NCI-H774 (cell line): ENCODE measurements at regions not wholly inside any gene's neighbourhood (a gene's known extent, or its start where the extent isn't known, plus 50 kb on each side); places are given as distances from the start of the nearest gene placed in this dataset.

Experiments used
- DNase-seq: peaks from one replicate; lab custom pipeline; 2025; lab: John Stamatoyannopoulos, UW

- DNase-seq = no peak
These were observed 88.1 kb upstream of the C1QTNF7 start for GRCh38 chr4:15339737-15340136.

- no peak for DNase-seq
These were observed 87.5 kb upstream of the C1QTNF7 start for GRCh38 chr4:15340332-15340731.

GRCh38 chr4:15340902-15341732 lies 86.7 kb upstream of the C1QTNF7 start:
- DNase-seq = no peak

- DNase-seq = no peak
These were observed 86.0 kb upstream of the C1QTNF7 start for GRCh38 chr4:15341733-15342300.

GRCh38 chr4:15343000-15343399 lies 84.8 kb upstream of the C1QTNF7 start:
- no peak for DNase-seq

GRCh38 chr4:15343581-15343980 lies 84.3 kb upstream of the C1QTNF7 start:
- no peak for DNase-seq

- no peak for DNase-seq
These were observed 83.8 kb upstream of the C1QTNF7 start for GRCh38 chr4:15344041-15344440.

- no peak for DNase-seq
These were observed 82.7 kb upstream of the C1QTNF7 start for GRCh38 chr4:15345134-15345533.

GRCh38 chr4:15348236-15348635 lies 79.6 kb upstream of the C1QTNF7 start:
- DNase-seq = no peak

GRCh38 chr4:15348695-15349094 lies 79.1 kb upstream of the C1QTNF7 start:
- no peak for DNase-seq

GRCh38 chr4:15349531-15349935 lies 78.3 kb upstream of the C1QTNF7 start:
- DNase-seq = no peak

GRCh38 chr4:15349965-15350364 lies 77.9 kb upstream of the C1QTNF7 start:
- no peak for DNase-seq

GRCh38 chr4:15352524-15352923 lies 75.3 kb upstream of the C1QTNF7 start:
- DNase-seq = no peak

- DNase-seq = no peak
These were observed 74.6 kb upstream of the C1QTNF7 start for GRCh38 chr4:15353207-15353606.

GRCh38 chr4:15354371-15355297 lies 73.2 kb upstream of the C1QTNF7 start:
- DNase-seq = no peak

GRCh38 chr4:15361529-15361928 lies 66.3 kb upstream of the C1QTNF7 start:
- no peak for DNase-seq

- DNase-seq = no peak
These were observed 65.3 kb upstream of the C1QTNF7 start for GRCh38 chr4:15362541-15362940.

GRCh38 chr4:15364183-15364582 lies 63.6 kb upstream of the C1QTNF7 start:
- no peak for DNase-seq

- DNase-seq = no peak
These were observed 62.2 kb upstream of the C1QTNF7 start for GRCh38 chr4:15365641-15366040.

GRCh38 chr4:15366721-15367120 lies 61.1 kb upstream of the C1QTNF7 start:
- DNase-seq = no peak

GRCh38 chr4:15368856-15369255 lies 59.0 kb upstream of the C1QTNF7 start:
- DNase-seq = no peak

GRCh38 chr4:15370296-15370695 lies 57.5 kb upstream of the C1QTNF7 start:
- no peak for DNase-seq

- no peak for DNase-seq
These were observed 54.5 kb upstream of the C1QTNF7 start for GRCh38 chr4:15373363-15373762.
